Esophagus squamous epithelium (tissue), 4 donors: ENCODE measurements at regions not wholly inside any gene's neighbourhood (a gene's known extent, or its start where the extent isn't known, plus 50 kb on each side); places are given as distances from the start of the nearest gene placed in this dataset.

Experiments used
- POLR2A ChIP-seq, 4 donors: fragments of 450-650 bp; IDR thresholded peaks; one replicate each; pipeline ENCODE4 v1.6.1; 2017; ENCODE audit warnings: antibody characterized with exemption in 4 of 4, mild to moderate bottlenecking in 4 of 4, moderate library complexity in 3 of 4
- TF ChIP-seq, protein P1 (sequence below), 6 experiments: fragments of 450-650 bp in 4 of 6; fragments of 200-600 bp in 2 of 6; sonication (generic) in 2 of 6; IDR thresholded peaks; one replicate each; pipeline ENCODE4 v1.5.1; 2016 to 2019; ENCODE audit warnings: antibody characterized with exemption in 6 of 6, mild to moderate bottlenecking in 4 of 6, moderate library complexity in 4 of 6

DNA sequence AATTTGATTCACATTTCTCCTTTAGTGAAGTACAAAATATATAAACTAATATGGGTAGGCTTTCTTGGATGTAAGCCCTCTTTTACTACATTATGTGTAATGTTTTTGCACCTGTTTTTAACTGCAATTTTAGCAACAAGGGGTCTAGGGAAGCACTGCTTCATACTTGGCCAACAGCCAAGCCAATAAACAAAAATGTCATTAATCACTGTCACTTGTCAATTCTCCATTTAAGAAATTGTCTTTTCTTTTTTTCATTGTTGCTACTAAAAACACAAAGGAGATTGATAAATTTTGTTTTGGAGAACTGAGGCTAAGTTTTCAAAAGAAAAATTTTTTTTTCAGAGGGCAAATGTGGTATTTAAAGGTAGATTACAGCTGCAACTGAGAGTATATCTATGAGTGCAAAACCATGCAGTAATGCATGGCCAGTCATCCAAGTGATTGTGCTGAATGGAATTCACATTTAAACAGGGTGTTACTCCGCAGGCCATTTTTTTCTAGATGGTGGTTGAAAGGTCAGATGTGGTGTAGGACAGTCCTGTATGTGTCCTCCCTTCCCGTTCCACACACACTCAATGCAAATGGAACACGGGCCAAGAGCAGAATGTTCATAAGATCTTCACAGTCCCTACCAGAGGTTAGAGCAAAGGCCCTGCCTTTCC is 503.0 kb upstream of the LMO3 start:
- no peak for TF ChIP-seq POLR2A (IDR thresholded peaks at IDR 0.05)
- TF ChIP-seq, protein P1, sequence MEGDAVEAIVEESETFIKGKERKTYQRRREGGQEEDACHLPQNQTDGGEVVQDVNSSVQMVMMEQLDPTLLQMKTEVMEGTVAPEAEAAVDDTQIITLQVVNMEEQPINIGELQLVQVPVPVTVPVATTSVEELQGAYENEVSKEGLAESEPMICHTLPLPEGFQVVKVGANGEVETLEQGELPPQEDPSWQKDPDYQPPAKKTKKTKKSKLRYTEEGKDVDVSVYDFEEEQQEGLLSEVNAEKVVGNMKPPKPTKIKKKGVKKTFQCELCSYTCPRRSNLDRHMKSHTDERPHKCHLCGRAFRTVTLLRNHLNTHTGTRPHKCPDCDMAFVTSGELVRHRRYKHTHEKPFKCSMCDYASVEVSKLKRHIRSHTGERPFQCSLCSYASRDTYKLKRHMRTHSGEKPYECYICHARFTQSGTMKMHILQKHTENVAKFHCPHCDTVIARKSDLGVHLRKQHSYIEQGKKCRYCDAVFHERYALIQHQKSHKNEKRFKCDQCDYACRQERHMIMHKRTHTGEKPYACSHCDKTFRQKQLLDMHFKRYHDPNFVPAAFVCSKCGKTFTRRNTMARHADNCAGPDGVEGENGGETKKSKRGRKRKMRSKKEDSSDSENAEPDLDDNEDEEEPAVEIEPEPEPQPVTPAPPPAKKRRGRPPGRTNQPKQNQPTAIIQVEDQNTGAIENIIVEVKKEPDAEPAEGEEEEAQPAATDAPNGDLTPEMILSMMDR (IDR thresholded peaks at IDR 0.05) = no peak
